HG03575 (cell line): ENCODE measurements at regions not wholly inside any gene's neighbourhood (a gene's known extent, or its start where the extent isn't known, plus 50 kb on each side); places are given as distances from the start of the nearest gene placed in this dataset.

Experiments used
- ATAC-seq: cut with Tn5 transposase; IDR thresholded peaks from one replicate; pipeline ENCODE4 v1.9.1; 2021; ENCODE audit not compliant: unreplicated experiment, insufficient number of reproducible peaks, low FRiP score; ENCODE audit errors: extremely low read depth

- no peak for ATAC-seq
Observed at GRCh38 chr12:108016022-108016564, 113.0 kb upstream of the WSCD2 start.

GRCh38 chr12:108017472-108018057, 111.5 kb upstream of the WSCD2 start:
- ATAC-seq = no peak

- ATAC-seq = no peak
Observed at GRCh38 chr12:108019862-108020261, 109.2 kb upstream of the WSCD2 start.

- no peak for ATAC-seq
Observed at GRCh38 chr12:108021141-108021540, 107.9 kb upstream of the WSCD2 start.

GRCh38 chr12:108021949-108022522, 107.1 kb upstream of the WSCD2 start:
- no peak for ATAC-seq

- no peak for ATAC-seq
Observed at GRCh38 chr12:108029051-108029835, 99.8 kb upstream of the WSCD2 start.

GRCh38 chr12:108033090-108033489, 96.0 kb upstream of the WSCD2 start:
- ATAC-seq = no peak

- ATAC-seq = no peak
Observed at GRCh38 chr12:108035372-108035771, 93.7 kb upstream of the WSCD2 start.

GRCh38 chr12:108037960-108038359, 91.1 kb upstream of the WSCD2 start:
- no peak for ATAC-seq

GRCh38 chr12:108039794-108040193, 89.3 kb upstream of the WSCD2 start:
- no peak for ATAC-seq

GRCh38 chr12:108040947-108041346, 88.1 kb upstream of the WSCD2 start:
- ATAC-seq = no peak

- ATAC-seq = no peak
Observed at GRCh38 chr12:108043286-108043685, 85.8 kb upstream of the WSCD2 start.

GRCh38 chr12:108043750-108044533, 85.1 kb upstream of the WSCD2 start:
- no peak for ATAC-seq

- no peak for ATAC-seq
Observed at GRCh38 chr12:108046135-108046534, 83.0 kb upstream of the WSCD2 start.

- ATAC-seq = no peak
Observed at GRCh38 chr12:108046650-108047049, 82.4 kb upstream of the WSCD2 start.

- no peak for ATAC-seq
Observed at GRCh38 chr12:108047071-108047550, 82.0 kb upstream of the WSCD2 start.

GRCh38 chr12:108048686-108049085, 80.4 kb upstream of the WSCD2 start:
- ATAC-seq = no peak

- no peak for ATAC-seq
Observed at GRCh38 chr12:108050696-108051095, 78.4 kb upstream of the WSCD2 start.

GRCh38 chr12:108052260-108052659, 76.8 kb upstream of the WSCD2 start:
- ATAC-seq = no peak
